Spleen (tissue), 11 donors: ENCODE measurements at regions not wholly inside any gene's neighbourhood (a gene's known extent, or its start where the extent isn't known, plus 50 kb on each side); places are given as distances from the start of the nearest gene placed in this dataset.

Experiments used
- DNase-seq: peaks from one replicate; pipeline ENCODE4 v3.0.0-alpha.2; 2020
- H3K27ac ChIP-seq, 8 donors: fragments of 200-600 bp; sonication (generic) in 7 of 8; 1 replicate in 4 of 8; 2 replicates in 4 of 8; pipeline versions ENCODE4 v1.5.0 to v1.8.0; 2016 to 2021; ENCODE audit warnings: inconsistent platforms in 4 of 8, mild to moderate bottlenecking in 4 of 8, moderate library complexity in 1 of 8
- H3K27me3 ChIP-seq, 7 donors: fragments of 200-600 bp; sonication (generic) in 6 of 7; replicated peaks in 1 of 7; 1 replicate in 4 of 7; 2 replicates in 3 of 7; pipeline versions ENCODE4 v1.5.0 to v1.8.0; 2016 to 2021; ENCODE audit warnings: inconsistent platforms in 3 of 7, mild to moderate bottlenecking in 1 of 7
- H3K36me3 ChIP-seq, 6 donors: fragments of 200-600 bp; sonication (generic) in 5 of 6; 1 replicate in 4 of 6; 2 replicates in 2 of 6; pipeline versions ENCODE4 v1.5.0 to v1.8.0; 2016 to 2021; ENCODE audit warnings: inconsistent platforms in 2 of 6
- H3K4me1 ChIP-seq, 6 donors: fragments of 200-600 bp; sonication (generic) in 5 of 6; 1 replicate in 3 of 6; 2 replicates in 3 of 6; pipeline versions ENCODE4 v1.5.0 to v1.8.0; 2016 to 2021; ENCODE audit warnings: inconsistent platforms in 3 of 6
- H3K4me3 ChIP-seq, 8 donors: fragments of 200-600 bp; sonication (generic) in 7 of 8; 1 replicate in 4 of 8; 2 replicates in 4 of 8; pipeline versions ENCODE4 v1.5.0 to v1.8.0; 2016 to 2021; ENCODE audit warnings: inconsistent platforms in 4 of 8, mild to moderate bottlenecking in 4 of 8, moderate library complexity in 2 of 8
- H3K9me3 ChIP-seq, 8 donors: fragments of 200-600 bp; sonication (generic) in 7 of 8; 1 replicate in 4 of 8; 2 replicates in 4 of 8; pipeline versions ENCODE4 v1.5.0 to v1.8.0; 2016 to 2021; ENCODE audit warnings: inconsistent platforms in 4 of 8
- POLR2A ChIP-seq, 3 donors: fragments of 450-650 bp; IDR thresholded peaks; one replicate each; pipeline ENCODE4 v1.5.1; 2017; ENCODE audit warnings: antibody characterized with exemption in 3 of 3, mild to moderate bottlenecking in 1 of 3
- POLR2AphosphoS5 ChIP-seq, 3 donors: sonication (generic); formaldehyde crosslinking; IDR thresholded peaks; one replicate each; pipeline ENCODE4 v1.5.1; 2017; ENCODE audit warnings: antibody characterized with exemption in 3 of 3
- WGBS, 5 donors: extraction: QIAGEN DNeasy Blood & Tissue Kit in 3 of 5; methylation state at CpG; one replicate each; pipeline versions ENCODE4 v1.1.5 to v1.1.7; 2013 to 2018; 5-methylcytosine and 5-hydroxymethylcytosine counted together
- intact Hi-C: fragments of 100-400 bp; cut with DNase I; formaldehyde crosslinking; loops from one replicate; pipeline ENCODE4 v1.15.0; 2023; ENCODE audit warnings: low total_unique reads
- TF ChIP-seq, protein P1 (sequence below), 11 experiments: fragments of 200-600 bp in 7 of 11; fragments of 450-650 bp in 4 of 11; sonication (generic) in 4 of 11; IDR thresholded peaks in 8 of 11; conservative IDR thresholded peaks in 3 of 11; 1 replicate in 7 of 11; 2 replicates in 4 of 11; pipeline versions ENCODE4 v1.4.0 to v1.8.0; 2016 to 2021; ENCODE audit warnings: antibody characterized with exemption in 11 of 11, inconsistent platforms in 4 of 11, mild to moderate bottlenecking in 1 of 11
- donor health status: healthy with polysubstance abuse.
- donor health status: DM: no; HTN: no; CAD: no; lungs with moderate emphysema.
- donor health status: DM: no; HTN: no; CAD: no.
- donor health status: Bipolar disorder and iron deficiency.
- donor health status: healthy.
- donor health status: DM: no; HTN: no; CAD: no.
- donor health status: DM: yes; HTN: yes; CAD: no.

DNA sequence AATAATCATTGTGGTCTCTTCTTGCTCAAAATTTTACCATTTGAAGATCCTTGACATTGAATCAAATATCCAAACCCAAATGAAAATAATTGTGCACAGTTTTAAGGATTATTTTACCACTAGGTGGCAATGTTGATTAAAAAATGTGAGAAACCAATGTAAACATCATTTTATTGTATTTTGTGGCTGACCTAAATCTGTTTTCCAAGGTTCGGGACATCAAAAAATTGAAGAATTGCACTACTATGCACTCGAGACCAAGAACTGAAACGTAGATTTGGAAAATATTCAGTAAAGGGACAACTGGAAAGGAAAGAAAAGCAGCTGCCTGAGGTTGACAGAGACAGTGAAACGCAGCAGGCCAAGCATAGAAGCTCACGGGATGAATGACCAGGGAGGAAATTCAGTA, 259.3 kb downstream of the SNX13 start:
- Histone ChIP-seq H3K36me3 (no peaks in the 10 kb centered on the region), H3K27ac (peak overlapping the region in 2 of 8 donors; percentile 3 to 44), H3K27me3 (no peaks in the 10 kb centered on the region), H3K9me3 (no peaks in the 10 kb centered on the region), H3K4me1 (peaks cover 4 to 22% (median 13%) of the 10 kb centered on the region in 6 donors), H3K4me3 (peak overlapping the region in 1 of 8 donors; percentile 15)
- 38 to 63% (median 41%) methylated on average over 5 of the region's 5 CpGs for WGBS, 5 donors
- TF ChIP-seq, protein P1, sequence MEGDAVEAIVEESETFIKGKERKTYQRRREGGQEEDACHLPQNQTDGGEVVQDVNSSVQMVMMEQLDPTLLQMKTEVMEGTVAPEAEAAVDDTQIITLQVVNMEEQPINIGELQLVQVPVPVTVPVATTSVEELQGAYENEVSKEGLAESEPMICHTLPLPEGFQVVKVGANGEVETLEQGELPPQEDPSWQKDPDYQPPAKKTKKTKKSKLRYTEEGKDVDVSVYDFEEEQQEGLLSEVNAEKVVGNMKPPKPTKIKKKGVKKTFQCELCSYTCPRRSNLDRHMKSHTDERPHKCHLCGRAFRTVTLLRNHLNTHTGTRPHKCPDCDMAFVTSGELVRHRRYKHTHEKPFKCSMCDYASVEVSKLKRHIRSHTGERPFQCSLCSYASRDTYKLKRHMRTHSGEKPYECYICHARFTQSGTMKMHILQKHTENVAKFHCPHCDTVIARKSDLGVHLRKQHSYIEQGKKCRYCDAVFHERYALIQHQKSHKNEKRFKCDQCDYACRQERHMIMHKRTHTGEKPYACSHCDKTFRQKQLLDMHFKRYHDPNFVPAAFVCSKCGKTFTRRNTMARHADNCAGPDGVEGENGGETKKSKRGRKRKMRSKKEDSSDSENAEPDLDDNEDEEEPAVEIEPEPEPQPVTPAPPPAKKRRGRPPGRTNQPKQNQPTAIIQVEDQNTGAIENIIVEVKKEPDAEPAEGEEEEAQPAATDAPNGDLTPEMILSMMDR (IDR thresholded peaks at IDR 0.05 in 8 of 11, conservative IDR thresholded peaks at IDR 0.05 in 3 of 11) = peak in 9 of 11 experiments; percentile 28 to 63 (median 47)
- TF ChIP-seq POLR2A (IDR thresholded peaks at IDR 0.05) (no peak), POLR2AphosphoS5 (IDR thresholded peaks at IDR 0.05) (no peak)
- intact Hi-C loops = loop anchor here (10.0 kb wide), 1 partner anchor 664 kb away; no protein-coding TSS in a partner anchor
- no peak for DNase-seq

DNA sequence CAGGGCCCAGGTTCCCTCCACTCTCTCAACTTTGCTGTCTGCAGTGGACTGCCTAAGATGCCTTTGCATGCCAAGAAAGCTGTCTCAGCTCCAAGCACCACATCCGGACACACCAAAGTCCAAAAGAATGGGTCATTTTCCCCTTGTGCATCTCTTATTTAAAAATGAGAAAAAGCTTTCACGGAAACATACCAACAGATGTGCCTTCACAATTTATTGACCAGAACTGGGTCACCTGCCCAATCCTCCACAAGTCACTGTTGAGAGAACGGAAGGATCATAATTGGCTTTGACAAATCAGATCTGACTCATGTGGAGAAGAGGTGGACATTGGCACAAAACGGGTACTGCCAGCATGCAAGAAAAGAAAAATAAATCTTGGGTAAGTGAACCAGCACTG, 258.3 kb downstream of the SNX13 start:
- no peaks in the 10 kb centered on the region for H3K27me3 ChIP-seq
- H3K9me3 ChIP-seq = no peaks in the 10 kb centered on the region
- 79 to 95% (median 88%) methylated on average over 4 of the region's 4 CpGs for WGBS, 5 donors
- H3K4me3 ChIP-seq = no peak overlapping the region
- no peaks in the 10 kb centered on the region for H3K36me3 ChIP-seq
- TF ChIP-seq, protein P1 (IDR thresholded peaks at IDR 0.05 in 8 of 11, conservative IDR thresholded peaks at IDR 0.05 in 3 of 11) = no peak
- no peak for TF ChIP-seq POLR2A (IDR thresholded peaks at IDR 0.05)
- no peak for TF ChIP-seq POLR2AphosphoS5 (IDR thresholded peaks at IDR 0.05)
- intact Hi-C loops = loop anchor here (10.0 kb wide), 1 partner anchor 663 kb away; no protein-coding TSS in a partner anchor
- peaks cover 4 to 22% (median 13%) of the 10 kb centered on the region in 6 donors for H3K4me1 ChIP-seq
- no peak overlapping the region for H3K27ac ChIP-seq
- no peak for DNase-seq

DNA sequence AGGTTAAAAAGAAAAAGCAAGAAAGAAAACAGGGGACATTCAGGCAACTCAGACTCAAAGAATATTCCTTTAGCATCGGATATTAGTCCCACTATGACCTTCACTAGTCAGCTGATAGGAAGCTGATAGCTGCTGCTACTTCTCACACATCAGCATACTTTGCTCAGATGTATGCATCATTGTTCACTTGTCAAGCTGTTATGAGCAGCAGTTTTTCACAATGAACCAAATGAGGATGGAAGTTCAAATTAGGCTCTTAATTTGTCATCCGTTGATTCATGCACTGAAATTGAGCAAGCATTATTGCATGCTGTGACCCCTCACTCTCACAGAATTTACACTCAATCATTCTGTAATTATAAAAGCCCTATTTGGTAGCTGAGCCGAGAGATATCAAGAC, 257.7 kb downstream of the SNX13 start:
- H3K36me3 ChIP-seq = no peaks in the 10 kb centered on the region
- WGBS, 5 donors = 62 to 77% (median 69%) methylated on average over 3 of the region's 3 CpGs
- no peak overlapping the region for H3K27ac ChIP-seq
- TF ChIP-seq, protein P1 (IDR thresholded peaks at IDR 0.05 in 8 of 11, conservative IDR thresholded peaks at IDR 0.05 in 3 of 11) = no peak
- TF ChIP-seq POLR2AphosphoS5 (IDR thresholded peaks at IDR 0.05) = no peak
- no peak for TF ChIP-seq POLR2A (IDR thresholded peaks at IDR 0.05)
- no peaks in the 10 kb centered on the region for H3K9me3 ChIP-seq
- DNase-seq = no peak
- no peak overlapping the region for H3K4me3 ChIP-seq
- peaks cover 4 to 22% (median 13%) of the 10 kb centered on the region in 6 donors for H3K4me1 ChIP-seq
- no peaks in the 10 kb centered on the region for H3K27me3 ChIP-seq
- intact Hi-C loops = loop anchor here (10.0 kb wide), 1 partner anchor 662 kb away; no protein-coding TSS in a partner anchor

DNA sequence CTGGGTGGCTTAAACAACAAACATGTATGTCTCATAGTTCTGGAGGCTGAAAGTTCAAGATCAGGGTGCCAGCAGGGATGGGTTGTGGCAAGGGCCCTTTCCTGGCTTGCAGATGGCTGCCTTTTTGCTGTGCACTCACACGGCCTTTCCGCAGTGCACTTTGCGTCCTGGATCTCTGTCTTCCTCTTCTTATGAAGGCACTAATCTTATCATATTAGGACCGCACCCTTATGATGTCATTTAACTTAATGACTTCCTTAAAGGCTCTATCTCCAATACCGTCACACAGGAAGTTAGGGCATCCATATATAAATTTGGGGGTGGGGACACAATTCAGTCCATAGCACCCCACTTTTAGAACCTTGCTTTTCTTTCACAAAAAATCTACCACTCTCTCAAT, 255.2 kb downstream of the SNX13 start:
- no peak for TF ChIP-seq POLR2A (IDR thresholded peaks at IDR 0.05)
- TF ChIP-seq, protein P1 (IDR thresholded peaks at IDR 0.05 in 8 of 11, conservative IDR thresholded peaks at IDR 0.05 in 3 of 11) = no peak
- no peak for TF ChIP-seq POLR2AphosphoS5 (IDR thresholded peaks at IDR 0.05)
- 68 to 80% (median 77%) methylated on average over 5 of the region's 5 CpGs for WGBS, 5 donors
- no peak for DNase-seq
- intact Hi-C loops = loop anchor here (10.0 kb wide), 1 partner anchor 660 kb away; no protein-coding TSS in a partner anchor
- Histone ChIP-seq H3K27me3 (no peaks in the 10 kb centered on the region), H3K9me3 (no peaks in the 10 kb centered on the region), H3K4me3 (no peak overlapping the region), H3K36me3 (no peaks in the 10 kb centered on the region), H3K27ac (no peak overlapping the region), H3K4me1 (peaks cover 4 to 11% (median 7%) of the 10 kb centered on the region in 6 donors)
